HCT116 (cell line): ENCODE measurements at regions not wholly inside any gene's neighbourhood (a gene's known extent, or its start where the extent isn't known, plus 50 kb on each side); places are given as distances from the start of the nearest gene placed in this dataset.

ENCODE experiments used
- ATAC-seq: fragments of 200-7000 bp; cut with Tn5 transposase; 2 replicates; pipeline ENCODE4 v1.9.1; 2020; ENCODE audit warnings: mild to moderate bottlenecking, moderate library complexity
- BruUV-seq: library from RNA; stranded (reverse); fragments of 400-500 nt; replicated peaks from 2 replicates; lab custom pipeline; 2021; lab: Mats Ljungman, UMichigan
- CTCF ChIA-PET: fragments of 300-600 bp; sonication (Branson Sonifier 250); formaldehyde crosslinking; loops from one replicate; lab custom pipeline; 2021; ENCODE audit warnings: antibody characterized with exemption; lab: Charles Lee
- POLR2A ChIA-PET: fragments of 300-600, 350-600 bp; sonication (Branson Sonifier 250); formaldehyde crosslinking; loops from one replicate; lab custom pipeline; 2021; ENCODE audit warnings: antibody characterized with exemption; lab: Charles Lee
- RAD21 ChIA-PET, 2 experiments: fragments of 300-600 bp; sonication (Branson Sonifier 250); formaldehyde crosslinking; loops; one replicate each; lab custom pipeline; 2023; ENCODE audit warnings: low total read pairs in 2 of 2; ENCODE audit not compliant: uncharacterized antibody in 2 of 2, unreplicated experiment in 2 of 2, low non-redundant PET in 1 of 2; lab: Charles Lee
- DNase-seq: peaks from one replicate; pipeline ENCODE4 v3.0.0-alpha.2; 2010; ENCODE audit warnings: low read depth, low spot score
- H2AFZ ChIP-seq: fragments of 200-600 bp; shearing (Covaris generic), sonication (generic); 2 replicates; pipeline ENCODE4 v1.6.1; 2017; ENCODE audit warnings: low read depth, mixed run types, mixed read lengths, antibody characterized with exemption, low read length; ENCODE audit not compliant: poor library complexity, severe bottlenecking
- H3K27ac ChIP-seq: 2 replicates; pipeline ENCODE4 v1.5.1; 2012; ENCODE audit warnings: low read depth, low read length
- H3K27me3 ChIP-seq: fragments of 200-600 bp; sonication (generic); 2 replicates; pipeline ENCODE4 v1.6.1; 2016; ENCODE audit warnings: mixed run types, low read length, mixed read lengths; ENCODE audit not compliant: insufficient read depth
- H3K36me3 ChIP-seq, 2 experiments: fragments of 200-500 bp in 1 of 2; fragments of 200-600 bp in 1 of 2; sonication (Bioruptor generic) in 1 of 2; sonication (generic) in 1 of 2; 2 replicates each; pipeline versions ENCODE4 v1.5.1 to v1.6.1; 2014 to 2016; ENCODE audit warnings: low read length in 2 of 2, inconsistent platforms in 1 of 2, mixed read lengths in 1 of 2, mixed run types in 1 of 2; ENCODE audit not compliant: insufficient read depth in 2 of 2, control insufficient read depth in 1 of 2
- H3K4me1 ChIP-seq, 2 experiments: fragments of 200-600 bp in 1 of 2; sonication (generic) in 1 of 2; 2 replicates each; pipeline versions ENCODE4 v1.5.1 to v1.6.1; 2012 to 2017; ENCODE audit warnings: low read length in 2 of 2, inconsistent platforms in 1 of 2, mild to moderate bottlenecking in 1 of 2, mixed read lengths in 1 of 2, mixed run types in 1 of 2, moderate library complexity in 1 of 2; ENCODE audit not compliant: insufficient read depth in 2 of 2, control insufficient read depth in 1 of 2
- H3K4me2 ChIP-seq: fragments of 200-600 bp; sonication (generic); 2 replicates; pipeline ENCODE4 v1.6.1; 2017; ENCODE audit warnings: mixed run types, low read length, mixed read lengths
- H3K4me3 ChIP-seq, 2 experiments: fragments of 200-600 bp in 1 of 2; sonication (generic) in 1 of 2; replicated peaks in 1 of 2; 2 replicates each; pipeline ENCODE4 v1.5.1; 2011 to 2016; ENCODE audit warnings: low read length in 2 of 2, control low read depth in 1 of 2, low read depth in 1 of 2, mild to moderate bottlenecking in 1 of 2, mixed read lengths in 1 of 2, mixed run types in 1 of 2
- H3K79me2 ChIP-seq: fragments of 200-600 bp; sonication (generic); 2 replicates; pipeline ENCODE4 v1.6.1; 2017; ENCODE audit warnings: mild to moderate bottlenecking, mixed run types, low read length, moderate library complexity, mixed read lengths; ENCODE audit not compliant: insufficient read depth
- H3K9ac ChIP-seq: fragments of 200-600 bp; sonication (generic); 2 replicates; pipeline ENCODE4 v1.6.1; 2016; ENCODE audit warnings: low read length, mixed read lengths
- H3K9me2 ChIP-seq: fragments of 200-600 bp; sonication (generic), shearing (Covaris generic); 2 replicates; pipeline ENCODE4 v1.6.1; 2017; ENCODE audit warnings: mixed run types, mild to moderate bottlenecking, moderate library complexity; ENCODE audit not compliant: insufficient read depth
- H3K9me3 ChIP-seq, 2 experiments: fragments of 200-500 bp in 1 of 2; fragments of 200-600 bp in 1 of 2; sonication (Bioruptor generic) in 1 of 2; sonication (generic) in 1 of 2; 2 replicates each; pipeline ENCODE4 v1.6.1; 2014 to 2017; ENCODE audit warnings: low read length in 2 of 2, mixed read lengths in 2 of 2, inconsistent platforms in 1 of 2, low read depth in 1 of 2, mild to moderate bottlenecking in 1 of 2, mixed run types in 1 of 2, moderate library complexity in 1 of 2; ENCODE audit not compliant: control insufficient read depth in 1 of 2, insufficient read depth in 1 of 2
- H4K20me1 ChIP-seq: fragments of 200-600 bp; sonication (generic), shearing (Covaris generic); 2 replicates; pipeline ENCODE4 v1.6.1; 2017; ENCODE audit warnings: mixed run types, mild to moderate bottlenecking, moderate library complexity; ENCODE audit not compliant: insufficient read depth
- CEBPB ChIP-seq: IDR thresholded peaks from 2 replicates; pipeline ENCODE4 v1.6.1; 2012; ENCODE audit warnings: low read depth
- EGR1 ChIP-seq: IDR thresholded peaks from 2 replicates; pipeline ENCODE4 v1.6.1; 2012; ENCODE audit warnings: low read depth
- ELF1 ChIP-seq: IDR thresholded peaks from 2 replicates; pipeline ENCODE4 v1.6.1; 2012; ENCODE audit warnings: low read depth, borderline replicate concordance
- EZH2 ChIP-seq: fragments of 200-600 bp; sonication (generic); IDR thresholded peaks from 2 replicates; pipeline ENCODE4 v1.6.1; 2017; ENCODE audit warnings: antibody characterized with exemption, mixed run types
- JUND ChIP-seq: IDR thresholded peaks from 2 replicates; pipeline ENCODE4 v1.6.1; 2012
- POLR2A ChIP-seq: IDR thresholded peaks from 2 replicates; pipeline ENCODE4 v1.7.0; 2011; ENCODE audit warnings: borderline replicate concordance; ENCODE audit not compliant: insufficient read depth, insufficient read length; ENCODE audit errors: extremely low read depth
- RAD21 ChIP-seq: IDR thresholded peaks from 2 replicates; pipeline ENCODE4 v1.6.1; 2012; ENCODE audit warnings: low read depth, mild to moderate bottlenecking
- SIN3A ChIP-seq: IDR thresholded peaks from 2 replicates; pipeline ENCODE4 v1.6.1; 2012; ENCODE audit warnings: low read depth
- SP1 ChIP-seq: IDR thresholded peaks from 2 replicates; pipeline ENCODE4 v1.6.1; 2012; ENCODE audit warnings: low read depth
- SRF ChIP-seq: IDR thresholded peaks from 2 replicates; pipeline ENCODE4 v1.6.1; 2012; ENCODE audit warnings: low read depth
- YY1 ChIP-seq: IDR thresholded peaks from 2 replicates; pipeline ENCODE4 v1.6.1; 2011; ENCODE audit warnings: low read length, low read depth, moderate library complexity, mild to moderate bottlenecking; ENCODE audit not compliant: insufficient replicate concordance; ENCODE audit errors: extremely low read depth
- ZFX ChIP-seq: fragments of 450-650 bp; IDR thresholded peaks from 2 replicates; pipeline ENCODE4 v1.6.1; 2017
- ZNF274 ChIP-seq: fragments of 200-500 bp; sonication (Bioruptor generic); IDR thresholded peaks from 2 replicates; pipeline ENCODE4 v1.6.1; 2014; ENCODE audit warnings: mild to moderate bottlenecking, low read depth, low read length, inconsistent platforms
- intact Hi-C: fragments of 100-400 bp; cut with micrococcal nuclease; formaldehyde crosslinking; loops from 2 replicates; pipeline ENCODE4 v1.10.0; 2022
- TF ChIP-seq, protein P1 (sequence below): IDR thresholded peaks from 2 replicates; pipeline ENCODE4 v1.6.1; 2012
- TF ChIP-seq, protein P2 (sequence below): IDR thresholded peaks from 2 replicates; pipeline ENCODE4 v1.6.1; 2012; ENCODE audit warnings: low read depth
- TF ChIP-seq, protein P3 (sequence below): IDR thresholded peaks from 2 replicates; pipeline ENCODE4 v1.6.1; 2012
- TF ChIP-seq, protein P4 (sequence below): IDR thresholded peaks from 2 replicates; pipeline ENCODE4 v1.6.1; 2011; ENCODE audit warnings: mild to moderate bottlenecking, low read length, moderate library complexity; ENCODE audit not compliant: insufficient replicate concordance; ENCODE audit errors: extremely low read depth

DNA sequence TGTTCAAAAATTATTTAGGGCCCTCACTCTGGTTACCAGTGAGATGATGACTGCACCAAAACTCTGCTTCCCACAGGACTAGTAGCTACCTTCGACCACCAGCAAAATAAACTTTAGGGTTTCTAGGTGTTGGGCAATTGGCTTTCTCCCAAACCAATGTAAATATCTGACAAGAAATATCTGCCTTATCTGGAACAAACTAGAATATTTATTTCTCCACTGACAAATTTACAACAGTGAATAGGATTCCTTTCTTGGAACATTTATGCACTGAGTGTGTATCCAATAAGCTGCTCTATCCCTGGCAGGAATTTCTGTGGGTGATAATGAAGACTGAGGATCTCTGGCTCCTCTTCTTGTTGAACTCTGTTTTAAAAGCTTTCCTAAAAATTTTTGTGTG, 148.6 kb downstream of the SLC6A15 start:
- no peaks in the 10 kb centered on the region for H3K27me3 ChIP-seq
- H3K27ac ChIP-seq = no peak overlapping the region
- H4K20me1 ChIP-seq = no peaks in the 10 kb centered on the region
- no peaks in the 10 kb centered on the region for H3K4me1 ChIP-seq
- DNase-seq (no peak), ATAC-seq (no peak)
- RAD21 ChIA-PET = no interaction called here
- intact Hi-C loops = no loop called here
- 0 out of 2 replicates have a peak, but pooled peaks cover 2% of the 10 kb centered on the region for H3K9me2 ChIP-seq
- no TSS peak for BruUV-seq
- H2AFZ ChIP-seq = no peak overlapping the region
- H3K4me2 ChIP-seq = no peak overlapping the region
- H3K9ac ChIP-seq = no peak overlapping the region
- no peaks in the 10 kb centered on the region for H3K9me3 ChIP-seq
- no peak overlapping the region for H3K4me3 ChIP-seq
- POLR2A ChIA-PET = interaction anchor here (0.6 kb wide), 1 partner anchor 120 kb away, joined by 3 read pairs; no protein-coding TSS in a partner anchor
- no peaks in the 10 kb centered on the region for H3K79me2 ChIP-seq
- CTCF ChIA-PET = no interaction called here
- no peak for TF ChIP-seq YY1
- TF ChIP-seq POLR2A = no peak
- no peak for TF ChIP-seq JUND
- TF ChIP-seq ZNF274 = no peak
- no peak for TF ChIP-seq SIN3A
- TF ChIP-seq, protein P1, sequence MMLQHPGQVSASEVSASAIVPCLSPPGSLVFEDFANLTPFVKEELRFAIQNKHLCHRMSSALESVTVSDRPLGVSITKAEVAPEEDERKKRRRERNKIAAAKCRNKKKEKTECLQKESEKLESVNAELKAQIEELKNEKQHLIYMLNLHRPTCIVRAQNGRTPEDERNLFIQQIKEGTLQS = no peak
- TF ChIP-seq, protein P2, sequence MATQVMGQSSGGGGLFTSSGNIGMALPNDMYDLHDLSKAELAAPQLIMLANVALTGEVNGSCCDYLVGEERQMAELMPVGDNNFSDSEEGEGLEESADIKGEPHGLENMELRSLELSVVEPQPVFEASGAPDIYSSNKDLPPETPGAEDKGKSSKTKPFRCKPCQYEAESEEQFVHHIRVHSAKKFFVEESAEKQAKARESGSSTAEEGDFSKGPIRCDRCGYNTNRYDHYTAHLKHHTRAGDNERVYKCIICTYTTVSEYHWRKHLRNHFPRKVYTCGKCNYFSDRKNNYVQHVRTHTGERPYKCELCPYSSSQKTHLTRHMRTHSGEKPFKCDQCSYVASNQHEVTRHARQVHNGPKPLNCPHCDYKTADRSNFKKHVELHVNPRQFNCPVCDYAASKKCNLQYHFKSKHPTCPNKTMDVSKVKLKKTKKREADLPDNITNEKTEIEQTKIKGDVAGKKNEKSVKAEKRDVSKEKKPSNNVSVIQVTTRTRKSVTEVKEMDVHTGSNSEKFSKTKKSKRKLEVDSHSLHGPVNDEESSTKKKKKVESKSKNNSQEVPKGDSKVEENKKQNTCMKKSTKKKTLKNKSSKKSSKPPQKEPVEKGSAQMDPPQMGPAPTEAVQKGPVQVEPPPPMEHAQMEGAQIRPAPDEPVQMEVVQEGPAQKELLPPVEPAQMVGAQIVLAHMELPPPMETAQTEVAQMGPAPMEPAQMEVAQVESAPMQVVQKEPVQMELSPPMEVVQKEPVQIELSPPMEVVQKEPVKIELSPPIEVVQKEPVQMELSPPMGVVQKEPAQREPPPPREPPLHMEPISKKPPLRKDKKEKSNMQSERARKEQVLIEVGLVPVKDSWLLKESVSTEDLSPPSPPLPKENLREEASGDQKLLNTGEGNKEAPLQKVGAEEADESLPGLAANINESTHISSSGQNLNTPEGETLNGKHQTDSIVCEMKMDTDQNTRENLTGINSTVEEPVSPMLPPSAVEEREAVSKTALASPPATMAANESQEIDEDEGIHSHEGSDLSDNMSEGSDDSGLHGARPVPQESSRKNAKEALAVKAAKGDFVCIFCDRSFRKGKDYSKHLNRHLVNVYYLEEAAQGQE = no peak
- TF ChIP-seq RAD21 = no peak
- TF ChIP-seq, protein P3, sequence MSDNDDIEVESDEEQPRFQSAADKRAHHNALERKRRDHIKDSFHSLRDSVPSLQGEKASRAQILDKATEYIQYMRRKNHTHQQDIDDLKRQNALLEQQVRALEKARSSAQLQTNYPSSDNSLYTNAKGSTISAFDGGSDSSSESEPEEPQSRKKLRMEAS = no peak
- TF ChIP-seq ZFX = no peak
- TF ChIP-seq, protein P4, sequence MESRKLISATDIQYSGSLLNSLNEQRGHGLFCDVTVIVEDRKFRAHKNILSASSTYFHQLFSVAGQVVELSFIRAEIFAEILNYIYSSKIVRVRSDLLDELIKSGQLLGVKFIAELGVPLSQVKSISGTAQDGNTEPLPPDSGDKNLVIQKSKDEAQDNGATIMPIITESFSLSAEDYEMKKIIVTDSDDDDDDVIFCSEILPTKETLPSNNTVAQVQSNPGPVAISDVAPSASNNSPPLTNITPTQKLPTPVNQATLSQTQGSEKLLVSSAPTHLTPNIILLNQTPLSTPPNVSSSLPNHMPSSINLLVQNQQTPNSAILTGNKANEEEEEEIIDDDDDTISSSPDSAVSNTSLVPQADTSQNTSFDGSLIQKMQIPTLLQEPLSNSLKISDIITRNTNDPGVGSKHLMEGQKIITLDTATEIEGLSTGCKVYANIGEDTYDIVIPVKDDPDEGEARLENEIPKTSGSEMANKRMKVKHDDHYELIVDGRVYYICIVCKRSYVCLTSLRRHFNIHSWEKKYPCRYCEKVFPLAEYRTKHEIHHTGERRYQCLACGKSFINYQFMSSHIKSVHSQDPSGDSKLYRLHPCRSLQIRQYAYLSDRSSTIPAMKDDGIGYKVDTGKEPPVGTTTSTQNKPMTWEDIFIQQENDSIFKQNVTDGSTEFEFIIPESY = no peak
- no peak for TF ChIP-seq CEBPB
- TF ChIP-seq SP1 = no peak
- TF ChIP-seq ELF1 = no peak
- no peak for TF ChIP-seq EGR1
- no peak for TF ChIP-seq SRF
- no peak for TF ChIP-seq EZH2
- H3K36me3 ChIP-seq = no peaks in the 10 kb centered on the region
